SKM-1 (cell line): ENCODE measurements at regions not wholly inside any gene's neighbourhood (a gene's known extent, or its start where the extent isn't known, plus 50 kb on each side); places are given as distances from the start of the nearest gene placed in this dataset.

Experiments
- DNase-seq: peaks from one replicate; lab custom pipeline; 2025; ENCODE audit not compliant: unreplicated experiment; lab: John Stamatoyannopoulos, UW

- DNase-seq, result no peak
Measured at GRCh38 chr14:87139299-87139698, 853.7 kb downstream of the GALC start.

- no peak for DNase-seq
Measured at GRCh38 chr14:87133073-87133801, 859.7 kb downstream of the GALC start.

DNA sequence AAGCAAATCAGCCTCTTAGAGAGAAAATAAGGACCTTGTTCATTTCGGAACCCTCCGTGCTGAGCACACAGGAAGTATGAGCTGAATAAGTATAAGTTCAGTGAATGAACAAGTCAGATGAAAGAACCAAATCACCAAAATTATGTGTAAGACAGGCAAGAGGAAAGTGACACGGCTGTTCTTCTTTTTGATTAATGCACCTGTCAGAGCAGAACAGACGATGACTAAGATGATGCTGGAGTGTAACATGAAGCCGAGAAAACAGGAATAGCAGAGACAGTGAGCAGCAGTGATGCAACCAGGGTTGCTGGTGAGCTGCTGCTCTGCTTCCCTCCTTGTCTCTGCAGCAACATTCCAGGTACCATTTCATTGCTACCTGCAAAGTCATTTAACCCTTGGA is 861.1 kb downstream of the GALC start:
- DNase-seq, result no peak

GRCh38 chr14:87122166-87122565 is 870.8 kb downstream of the GALC start:
- DNase-seq, result no peak

DNA sequence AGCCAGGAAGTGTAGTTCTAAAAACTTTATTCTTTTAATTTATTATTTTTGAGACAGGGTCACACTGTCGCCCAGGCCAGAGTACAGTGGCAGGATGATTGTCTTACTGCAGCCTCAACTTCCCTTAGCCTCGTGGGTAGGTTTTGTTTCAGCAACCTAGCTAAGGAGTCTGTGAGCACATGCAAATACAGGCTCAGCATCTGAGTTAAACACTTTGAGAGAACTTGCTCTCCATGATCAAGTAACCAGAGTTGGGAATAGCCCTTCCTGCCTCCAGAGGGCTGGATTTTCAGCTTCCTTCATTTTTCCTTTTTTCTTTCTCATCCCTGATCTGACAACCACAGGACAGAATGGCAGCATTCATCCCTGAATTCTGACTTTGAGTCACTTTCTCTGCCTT is 871.3 kb downstream of the GALC start:
- no peak for DNase-seq

GRCh38 chr14:87115234-87115633 is 877.7 kb downstream of the GALC start:
- DNase-seq, result no peak

GRCh38 chr14:87113286-87113685 is 879.7 kb downstream of the GALC start:
- no peak for DNase-seq

- no peak for DNase-seq
Measured at GRCh38 chr14:87111741-87112140, 881.2 kb downstream of the GALC start.

GRCh38 chr14:87111126-87111525 is 881.9 kb downstream of the GALC start:
- DNase-seq, result no peak

- no peak for DNase-seq
Measured at GRCh38 chr14:87109271-87109670, 883.7 kb downstream of the GALC start.

- no peak for DNase-seq
Measured at GRCh38 chr14:87108726-87109125, 884.3 kb downstream of the GALC start.

DNA sequence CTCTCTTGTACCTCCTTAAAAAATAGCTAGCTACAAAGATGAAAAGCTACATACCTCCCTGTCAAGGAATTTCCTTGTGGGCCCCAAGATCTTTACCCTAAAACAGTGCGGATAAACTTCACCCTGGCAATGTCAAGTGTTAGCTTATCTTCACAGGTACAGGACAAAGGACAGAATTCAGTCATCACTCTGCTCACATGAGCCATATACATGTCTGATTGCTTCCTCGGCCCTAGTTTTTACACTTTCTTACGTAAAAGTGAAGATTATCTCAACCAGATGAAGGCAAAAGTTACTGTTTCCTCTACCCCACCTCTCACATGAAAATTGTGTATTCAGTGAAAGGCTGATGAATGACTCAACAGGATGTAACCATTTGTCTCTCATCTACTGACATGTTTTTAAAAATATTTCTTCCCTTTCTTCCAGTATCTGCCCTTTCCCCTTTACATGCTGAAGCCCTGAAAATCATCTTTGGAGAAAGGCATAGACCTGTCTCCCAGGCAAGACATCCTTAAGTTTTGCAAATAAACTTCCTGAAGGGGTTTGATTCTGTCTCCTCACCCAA is 890.1 kb downstream of the GALC start:
- no peak for DNase-seq

DNA sequence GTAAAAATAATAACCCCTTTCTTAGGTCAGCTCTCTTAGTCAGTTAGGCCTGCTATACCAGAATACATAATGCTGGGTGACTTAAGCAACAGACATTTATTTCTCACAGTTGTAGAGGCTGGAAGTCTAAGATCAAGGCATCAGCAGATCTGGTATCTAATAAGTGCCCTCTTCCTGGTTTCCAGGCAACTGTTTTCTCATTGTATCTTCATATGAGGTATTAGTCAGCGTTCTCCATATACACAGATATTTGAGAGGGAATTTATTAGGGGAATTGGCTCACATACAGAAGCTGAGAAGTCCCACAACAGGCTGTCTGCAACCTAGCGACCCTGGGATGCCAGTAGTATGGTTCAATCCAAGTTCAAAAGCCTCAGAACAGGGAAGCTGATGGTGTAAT is 896.0 kb downstream of the GALC start:
- DNase-seq, result no peak

GRCh38 chr14:87094913-87095312 is 898.1 kb downstream of the GALC start:
- no peak for DNase-seq

DNA sequence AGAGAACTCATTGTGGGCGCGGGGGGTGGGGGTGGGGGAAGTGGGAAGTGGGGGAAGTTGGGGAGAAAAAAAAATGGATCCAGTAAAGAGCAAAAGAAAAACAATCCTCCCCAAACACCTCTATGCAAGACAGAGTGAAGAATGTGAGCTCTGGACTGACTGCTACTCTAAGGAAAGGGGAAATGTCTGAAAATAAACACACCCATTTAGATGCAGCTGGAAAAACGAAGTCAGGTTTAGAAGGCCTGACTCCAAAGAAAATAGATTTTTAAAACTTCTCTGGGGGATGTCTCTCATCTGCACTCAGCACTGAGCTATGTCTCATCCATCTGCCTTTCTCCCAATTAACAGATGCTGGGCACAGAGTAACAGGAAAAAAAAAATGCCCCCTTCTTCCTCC is 904.4 kb downstream of the GALC start:
- DNase-seq, result no peak

DNA sequence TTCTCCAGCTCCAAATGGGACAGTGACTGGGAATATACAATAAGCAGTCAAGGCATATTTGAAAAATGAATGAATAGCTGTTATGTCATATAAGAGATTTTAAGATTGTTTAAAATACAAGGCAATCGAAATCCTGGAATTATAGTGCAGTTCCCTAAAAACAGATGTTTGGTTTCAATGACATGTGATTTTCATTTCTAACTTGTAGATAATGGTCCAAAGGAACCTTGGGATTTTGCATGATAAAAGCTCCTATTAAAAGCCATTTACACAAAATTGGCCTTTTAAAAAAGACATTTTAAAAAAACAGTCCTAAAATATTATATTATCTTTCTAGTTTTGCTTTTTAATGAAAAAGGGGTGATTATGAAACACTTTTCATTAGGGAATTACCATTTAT is 905.1 kb downstream of the GALC start:
- DNase-seq, result no peak

GRCh38 chr14:87084908-87085307 is 908.1 kb downstream of the GALC start:
- no peak for DNase-seq

DNA sequence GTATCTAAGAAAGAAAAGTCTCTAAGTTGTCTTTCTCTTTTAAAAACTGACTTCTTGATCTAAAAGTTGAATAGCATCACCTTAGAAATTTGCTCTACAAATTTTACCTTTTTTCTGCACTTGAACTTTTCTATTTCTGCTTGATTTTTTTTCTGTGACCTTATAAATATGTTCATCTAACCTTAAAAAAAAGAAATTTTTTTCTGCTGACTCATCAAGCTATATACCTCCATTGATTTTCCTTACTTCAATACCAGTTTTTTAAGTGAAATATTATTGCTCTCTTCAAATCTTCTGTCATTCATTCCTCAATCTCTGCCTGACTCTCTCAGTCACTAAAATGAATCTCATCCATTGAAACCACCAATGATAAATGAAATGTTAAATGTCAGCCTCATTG is 910.1 kb downstream of the GALC start:
- no peak for DNase-seq

DNA sequence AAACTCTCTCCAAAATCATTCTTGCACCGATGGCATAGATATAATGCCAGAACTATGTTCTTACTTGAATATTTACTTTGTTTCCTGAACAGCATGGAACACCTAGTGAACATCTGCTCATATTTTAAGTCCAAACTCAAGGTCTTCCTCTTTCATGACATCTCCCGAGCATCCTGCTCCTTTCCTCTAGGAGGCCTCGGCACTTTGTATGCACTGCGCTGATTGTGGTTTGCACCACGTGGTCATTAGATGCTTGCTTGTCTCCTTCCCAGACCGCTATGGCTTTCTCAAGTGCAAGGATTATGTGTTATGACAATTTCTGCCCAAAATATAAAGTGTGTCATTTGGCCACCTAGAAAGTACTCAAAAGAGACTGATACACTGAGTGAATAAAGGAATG is 912.0 kb downstream of the GALC start:
- DNase-seq, result no peak

DNA sequence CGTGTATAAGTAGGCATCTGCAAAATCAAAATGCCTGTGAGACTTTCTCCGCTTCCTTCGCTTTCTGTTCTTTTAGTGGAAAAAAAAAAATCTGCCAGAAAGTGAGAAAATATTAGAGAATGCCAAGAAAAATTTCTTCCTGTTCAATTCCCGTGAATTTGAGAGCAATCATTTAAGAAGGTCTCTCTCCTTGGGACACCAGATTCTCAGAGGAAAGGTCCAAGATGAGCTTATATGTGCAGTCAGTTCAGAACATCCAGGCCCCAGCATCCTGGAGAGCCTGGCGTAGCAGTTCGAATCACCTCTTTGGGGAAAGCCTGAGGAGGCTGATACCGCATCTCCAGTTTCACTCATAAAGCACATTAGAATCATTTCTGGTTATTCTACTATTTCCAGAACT is 912.8 kb downstream of the GALC start:
- no peak for DNase-seq

- DNase-seq, result no peak
Measured at GRCh38 chr14:87079416-87079815, 913.6 kb downstream of the GALC start.

DNA sequence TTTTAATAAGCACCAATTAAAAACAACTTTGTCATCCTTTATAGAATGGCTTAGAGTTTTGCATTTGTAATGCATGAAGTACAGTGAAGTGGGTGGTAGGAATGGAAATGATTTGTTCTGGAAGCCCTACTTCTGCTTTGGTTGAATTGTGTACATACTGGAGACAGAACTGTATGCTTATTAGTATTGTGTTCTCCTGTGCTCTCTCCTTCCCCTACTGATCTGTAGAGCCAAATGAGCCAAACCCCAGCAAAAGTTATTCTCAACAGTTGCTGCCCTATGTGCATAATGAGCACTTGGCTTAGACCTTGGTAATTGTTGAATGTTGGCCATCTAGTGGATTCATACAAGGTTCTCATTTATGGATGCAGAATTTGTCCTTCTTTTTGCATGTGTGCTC is 916.1 kb downstream of the GALC start:
- DNase-seq, result no peak

GRCh38 chr14:87076146-87076545 is 916.8 kb downstream of the GALC start:
- DNase-seq, result no peak
